ENCODE measurements at regions not wholly inside any gene's neighbourhood (a gene's known extent, or its start where the extent isn't known, plus 50 kb on each side); places are given as distances from the start of the nearest gene placed in this dataset.

- no peak for ATAC-seq
- TF ChIP-seq ZC3H10 (CRISPR knock-in tag; IDR thresholded peaks at IDR 0.05) (no peak), BACH2 (CRISPR knock-in tag; IDR thresholded peaks at IDR 0.05; ENCODE audit: borderline replicate concordance) (no peak), ZFP30 (CRISPR knock-in tag; IDR thresholded peaks at IDR 0.05) (no peak), ZNF8 (CRISPR knock-in tag; IDR thresholded peaks at IDR 0.05) (no peak), SNAI2 (CRISPR knock-in tag; IDR thresholded peaks at IDR 0.05) (no peak), ESRRG (CRISPR knock-in tag; IDR thresholded peaks at IDR 0.05) (no peak), TCF4 (CRISPR knock-in tag; IDR thresholded peaks at IDR 0.05; ENCODE audit: borderline replicate concordance) (no peak), PATZ1 (CRISPR knock-in tag; IDR thresholded peaks at IDR 0.05; ENCODE audit: borderline replicate concordance) (no peak), ARNTL (CRISPR knock-in tag; IDR thresholded peaks at IDR 0.05; ENCODE audit: borderline replicate concordance, low read depth) (no peak), ZNF70 (CRISPR knock-in tag; IDR thresholded peaks at IDR 0.05) (no peak), PPARA (CRISPR knock-in tag; IDR thresholded peaks at IDR 0.05; ENCODE audit: borderline replicate concordance) (no peak), CSDC2 (CRISPR knock-in tag; IDR thresholded peaks at IDR 0.05) (no peak), ISL1 (CRISPR knock-in tag; IDR thresholded peaks at IDR 0.05) (no peak), CREB5 (CRISPR knock-in tag; IDR thresholded peaks at IDR 0.05; ENCODE audit: low read depth) (no peak), CSRNP3 (CRISPR knock-in tag; IDR thresholded peaks at IDR 0.05) (no peak)
Measured at GRCh38 chr16:51545951-51546350, 394.9 kb upstream of the SALL1 start.

- no peak for TF ChIP-seq GLIS3 (CRISPR knock-in tag; IDR thresholded peaks at IDR 0.05)
- TF ChIP-seq BACH2 (CRISPR knock-in tag; IDR thresholded peaks at IDR 0.05; ENCODE audit: borderline replicate concordance) = no peak
- TF ChIP-seq POU6F1 (CRISPR knock-in tag; IDR thresholded peaks at IDR 0.05; ENCODE audit: borderline replicate concordance, low read depth) = no peak
- TF ChIP-seq ZFP3 (CRISPR knock-in tag; IDR thresholded peaks at IDR 0.05) = no peak
- no peak for TF ChIP-seq ISL1 (CRISPR knock-in tag; IDR thresholded peaks at IDR 0.05)
- no peak for TF ChIP-seq ARNTL (CRISPR knock-in tag; IDR thresholded peaks at IDR 0.05; ENCODE audit: borderline replicate concordance, low read depth)
- TF ChIP-seq CSDC2 (CRISPR knock-in tag; IDR thresholded peaks at IDR 0.05) = no peak
- TF ChIP-seq TCF4 (CRISPR knock-in tag; IDR thresholded peaks at IDR 0.05; ENCODE audit: borderline replicate concordance) = no peak
- no peak for TF ChIP-seq ZNF8 (CRISPR knock-in tag; IDR thresholded peaks at IDR 0.05)
- no peak for TF ChIP-seq SNAI2 (CRISPR knock-in tag; IDR thresholded peaks at IDR 0.05)
- TF ChIP-seq PPARA (CRISPR knock-in tag; IDR thresholded peaks at IDR 0.05; ENCODE audit: borderline replicate concordance) = no peak
- no peak for TF ChIP-seq TSHZ2 (CRISPR knock-in tag; IDR thresholded peaks at IDR 0.05)
- no peak for TF ChIP-seq CREB5 (CRISPR knock-in tag; IDR thresholded peaks at IDR 0.05; ENCODE audit: low read depth)
- TF ChIP-seq ZNF565 (CRISPR knock-in tag; conservative IDR thresholded peaks at IDR 0.05; ENCODE audit: low read depth) = no peak
- TF ChIP-seq OSR1 (CRISPR knock-in tag; IDR thresholded peaks at IDR 0.05) = no peak
- no peak for TF ChIP-seq ZC3H10 (CRISPR knock-in tag; IDR thresholded peaks at IDR 0.05)
- TF ChIP-seq PATZ1 (CRISPR knock-in tag; IDR thresholded peaks at IDR 0.05; ENCODE audit: borderline replicate concordance) = no peak
- no peak for TF ChIP-seq CSRNP3 (CRISPR knock-in tag; IDR thresholded peaks at IDR 0.05)
- no peak for TF ChIP-seq RARB (CRISPR knock-in tag; IDR thresholded peaks at IDR 0.05)
- ATAC-seq = no peak
Measured at GRCh38 chr16:51544851-51545467, 393.9 kb upstream of the SALL1 start.
